ENCODE measurements at regions not wholly inside any gene's neighbourhood (a gene's known extent, or its start where the extent isn't known, plus 50 kb on each side); places are given as distances from the start of the nearest gene placed in this dataset.
"Not testable (repeated sequence)": the region's sequence is repeated elsewhere in the genome, so short reads cannot be mapped to it uniquely, and the experiment has no call there.

GRCh38 chr3:110888625-110889375 lies 182.8 kb upstream of the NECTIN3 start:
- DNase-seq (ENCODE audit: extremely low read depth, low read depth) = not testable (repeated sequence)

- not testable (repeated sequence) for DNase-seq (ENCODE audit: extremely low read depth, low read depth)
These were observed 182.3 kb upstream of the NECTIN3 start for GRCh38 chr3:110889376-110889699.

GRCh38 chr3:110894574-110894973 lies 177.0 kb upstream of the NECTIN3 start:
- no peak for DNase-seq (ENCODE audit: extremely low read depth, low read depth)

GRCh38 chr3:110895054-110895453 lies 176.6 kb upstream of the NECTIN3 start:
- DNase-seq (ENCODE audit: extremely low read depth, low read depth) = no peak

GRCh38 chr3:110897046-110897445 lies 174.6 kb upstream of the NECTIN3 start:
- DNase-seq (ENCODE audit: extremely low read depth, low read depth) = no peak

GRCh38 chr3:110900576-110900975 lies 171.0 kb upstream of the NECTIN3 start:
- no peak for DNase-seq (ENCODE audit: extremely low read depth, low read depth)

GRCh38 chr3:110901536-110901935 lies 170.1 kb upstream of the NECTIN3 start:
- no peak for DNase-seq (ENCODE audit: extremely low read depth, low read depth)

- no peak for DNase-seq (ENCODE audit: extremely low read depth, low read depth)
These were observed 169.0 kb upstream of the NECTIN3 start for GRCh38 chr3:110902453-110903085.

- DNase-seq (ENCODE audit: extremely low read depth, low read depth) = no peak
These were observed 167.7 kb upstream of the NECTIN3 start for GRCh38 chr3:110903771-110904519.

GRCh38 chr3:110904520-110904890 lies 167.1 kb upstream of the NECTIN3 start:
- DNase-seq (ENCODE audit: extremely low read depth, low read depth) = no peak

GRCh38 chr3:110905121-110905520 lies 166.5 kb upstream of the NECTIN3 start:
- DNase-seq (ENCODE audit: extremely low read depth, low read depth) = no peak

- DNase-seq (ENCODE audit: extremely low read depth, low read depth) = no peak
These were observed 161.8 kb upstream of the NECTIN3 start for GRCh38 chr3:110909839-110910238.

- no peak for DNase-seq (ENCODE audit: extremely low read depth, low read depth)
These were observed 161.2 kb upstream of the NECTIN3 start for GRCh38 chr3:110910346-110910955.

GRCh38 chr3:110918963-110919362 lies 152.7 kb upstream of the NECTIN3 start:
- DNase-seq (ENCODE audit: extremely low read depth, low read depth) = no peak

- DNase-seq (ENCODE audit: extremely low read depth, low read depth) = no peak
These were observed 145.8 kb upstream of the NECTIN3 start for GRCh38 chr3:110925798-110926197.

- no peak for DNase-seq (ENCODE audit: extremely low read depth, low read depth)
These were observed 143.5 kb upstream of the NECTIN3 start for GRCh38 chr3:110928016-110928662.

GRCh38 chr3:110929816-110930215 lies 141.8 kb upstream of the NECTIN3 start:
- DNase-seq (ENCODE audit: extremely low read depth, low read depth) = no peak

GRCh38 chr3:110932567-110932966 lies 139.0 kb upstream of the NECTIN3 start:
- DNase-seq (ENCODE audit: extremely low read depth, low read depth) = no peak

- no peak for DNase-seq (ENCODE audit: extremely low read depth, low read depth)
These were observed 137.7 kb upstream of the NECTIN3 start for GRCh38 chr3:110933821-110934426.

GRCh38 chr3:110938629-110939028 lies 133.0 kb upstream of the NECTIN3 start:
- no peak for DNase-seq (ENCODE audit: extremely low read depth, low read depth)

- DNase-seq (ENCODE audit: extremely low read depth, low read depth) = no peak
These were observed 131.6 kb upstream of the NECTIN3 start for GRCh38 chr3:110940055-110940454.
